ENCODE measurements at regions not wholly inside any gene's neighbourhood (a gene's known extent, or its start where the extent isn't known, plus 50 kb on each side); places are given as distances from the start of the nearest gene placed in this dataset.

DNA sequence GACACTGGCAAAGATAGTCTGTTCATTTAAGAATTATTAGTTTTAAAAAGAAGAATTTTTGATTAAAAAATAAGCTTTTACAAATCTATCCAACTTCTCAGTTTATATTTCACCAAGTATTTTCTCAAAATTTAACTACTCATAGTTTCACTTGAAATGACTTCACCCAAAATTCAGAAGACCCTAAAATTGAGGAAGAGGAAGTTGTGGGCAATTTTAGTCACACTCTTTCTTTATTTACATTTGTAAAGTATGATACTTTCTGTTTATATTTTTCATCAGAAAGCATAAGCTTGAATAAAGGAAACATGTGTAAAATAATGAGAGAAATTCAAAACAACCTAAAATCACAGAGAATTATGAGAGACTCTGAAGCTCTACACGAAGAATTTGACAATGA is 278.8 kb upstream of the MEIS1 start:
- Histone ChIP-seq H4K91ac (ENCODE audit: insufficient read depth, low read depth, low read length) (no peak overlapping the region), H2BK15ac (ENCODE audit: low read depth, low read length) (no peak overlapping the region), H3K27me3 (ENCODE audit: control insufficient read depth, insufficient read depth, low read length) (no peaks in the 10 kb centered on the region), H3K9me3 (ENCODE audit: control insufficient read depth, insufficient read depth, low read length) (peaks cover 2% of the 10 kb centered on the region; the same call in 1 of the 2 replicates), H3K9ac (ENCODE audit: low read depth, low read length) (no peak overlapping the region), H2AK5ac (ENCODE audit: low read depth, low read length) (no peak overlapping the region), H3K4me3 (ENCODE audit: insufficient read depth, low read depth, low read length) (no peak overlapping the region), H4K5ac (ENCODE audit: low read depth, low read length) (no peak overlapping the region), H2AK9ac (replicated peaks; ENCODE audit: low read depth, low read length, poor library complexity) (no peak overlapping the region), H4K8ac (ENCODE audit: low read depth in 2 of 2, low read length in 2 of 2) (no peak overlapping the region), H3K4me2 (ENCODE audit: low read depth, low read length) (no peak overlapping the region), H2BK5ac (ENCODE audit: low read depth, low read length, poor library complexity, severe bottlenecking) (no peak overlapping the region), H2BK20ac (ENCODE audit: low read depth, low read length) (no peak overlapping the region), H3K9me1 (ENCODE audit: insufficient read depth, low read length) (no peaks in the 10 kb centered on the region), H3K79me1 (ENCODE audit: low read depth in 1 of 2, low read length in 2 of 2) (no peaks in the 10 kb centered on the region), H3K27ac (ENCODE audit: insufficient read depth, low read length) (no peak overlapping the region), H2BK120ac (ENCODE audit: low read depth, low read length) (no peak overlapping the region), H3K56ac (ENCODE audit: extremely low read depth, insufficient read depth, low read length) (no peak overlapping the region), H3K14ac (replicated peaks; ENCODE audit: low read depth, low read length) (no peak overlapping the region), H3K4ac (ENCODE audit: low read depth, low read length) (no peak overlapping the region), H3K4me1 (ENCODE audit: control insufficient read depth, insufficient read depth, low read length) (no peaks in the 10 kb centered on the region), H3K18ac (ENCODE audit: low read depth, low read length) (no peak overlapping the region), H3K23ac (ENCODE audit: low read depth, low read length) (no peak overlapping the region), H3K36me3 (ENCODE audit: control insufficient read depth, insufficient read depth, low read length) (no peaks in the 10 kb centered on the region), H4K20me1 (ENCODE audit: insufficient read depth, low read length) (no peaks in the 10 kb centered on the region), H2AFZ (replicated peaks; ENCODE audit: low read length, poor library complexity) (no peak overlapping the region)
- dilution Hi-C loops (cut with HindIII; ENCODE audit: low sequenced_read_pairs, unreplicated experiment) (no loop called here), intact Hi-C loops (cut with micrococcal nuclease) (no loop called here), in situ Hi-C loops (cut with MboI; ENCODE audit: low sequenced_read_pairs) (no loop called here)
- no TSS peak for BruUV-seq (replicated peaks)
- no peak for TF ChIP-seq RFX5 (IDR thresholded peaks at IDR 0.05; ENCODE audit: low read depth, low read length)
- TF ChIP-seq BHLHE40 (IDR thresholded peaks at IDR 0.05; ENCODE audit: low read depth, low read length), result no peak
- TF ChIP-seq, protein P1, sequence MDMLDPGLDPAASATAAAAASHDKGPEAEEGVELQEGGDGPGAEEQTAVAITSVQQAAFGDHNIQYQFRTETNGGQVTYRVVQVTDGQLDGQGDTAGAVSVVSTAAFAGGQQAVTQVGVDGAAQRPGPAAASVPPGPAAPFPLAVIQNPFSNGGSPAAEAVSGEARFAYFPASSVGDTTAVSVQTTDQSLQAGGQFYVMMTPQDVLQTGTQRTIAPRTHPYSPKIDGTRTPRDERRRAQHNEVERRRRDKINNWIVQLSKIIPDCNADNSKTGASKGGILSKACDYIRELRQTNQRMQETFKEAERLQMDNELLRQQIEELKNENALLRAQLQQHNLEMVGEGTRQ (IDR thresholded peaks at IDR 0.05; ENCODE audit: low read depth, low read length), result no peak
- TF ChIP-seq, protein P2, sequence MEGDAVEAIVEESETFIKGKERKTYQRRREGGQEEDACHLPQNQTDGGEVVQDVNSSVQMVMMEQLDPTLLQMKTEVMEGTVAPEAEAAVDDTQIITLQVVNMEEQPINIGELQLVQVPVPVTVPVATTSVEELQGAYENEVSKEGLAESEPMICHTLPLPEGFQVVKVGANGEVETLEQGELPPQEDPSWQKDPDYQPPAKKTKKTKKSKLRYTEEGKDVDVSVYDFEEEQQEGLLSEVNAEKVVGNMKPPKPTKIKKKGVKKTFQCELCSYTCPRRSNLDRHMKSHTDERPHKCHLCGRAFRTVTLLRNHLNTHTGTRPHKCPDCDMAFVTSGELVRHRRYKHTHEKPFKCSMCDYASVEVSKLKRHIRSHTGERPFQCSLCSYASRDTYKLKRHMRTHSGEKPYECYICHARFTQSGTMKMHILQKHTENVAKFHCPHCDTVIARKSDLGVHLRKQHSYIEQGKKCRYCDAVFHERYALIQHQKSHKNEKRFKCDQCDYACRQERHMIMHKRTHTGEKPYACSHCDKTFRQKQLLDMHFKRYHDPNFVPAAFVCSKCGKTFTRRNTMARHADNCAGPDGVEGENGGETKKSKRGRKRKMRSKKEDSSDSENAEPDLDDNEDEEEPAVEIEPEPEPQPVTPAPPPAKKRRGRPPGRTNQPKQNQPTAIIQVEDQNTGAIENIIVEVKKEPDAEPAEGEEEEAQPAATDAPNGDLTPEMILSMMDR (conservative IDR thresholded peaks at IDR 0.05; ENCODE audit: low read depth, low read length), result no peak
- no peak for TF ChIP-seq MXI1 (IDR thresholded peaks at IDR 0.05; ENCODE audit: borderline replicate concordance, low read depth, low read length)
- ChIA-PET CTCF (interaction anchor here (0.8 kb wide), 1 partner anchor 9 kb away, joined by 3 read pairs; no protein-coding TSS in a partner anchor), POLR2A (ENCODE audit: unreplicated experiment) (no interaction called here)
- no CpG with 5 or more reads among the region's 1 CpG for WGBS, 2 experiments (ENCODE audit: extremely low coverage in 2 of 2, insufficient read length in 1 of 2)
- no peak for ATAC-seq (ENCODE audit: low read depth)
- no peak for DNase-seq

Measured in IMR-90 (cell line).